ENCODE measurements at regions not wholly inside any gene's neighbourhood (a gene's known extent, or its start where the extent isn't known, plus 50 kb on each side); places are given as distances from the start of the nearest gene placed in this dataset.

DNA sequence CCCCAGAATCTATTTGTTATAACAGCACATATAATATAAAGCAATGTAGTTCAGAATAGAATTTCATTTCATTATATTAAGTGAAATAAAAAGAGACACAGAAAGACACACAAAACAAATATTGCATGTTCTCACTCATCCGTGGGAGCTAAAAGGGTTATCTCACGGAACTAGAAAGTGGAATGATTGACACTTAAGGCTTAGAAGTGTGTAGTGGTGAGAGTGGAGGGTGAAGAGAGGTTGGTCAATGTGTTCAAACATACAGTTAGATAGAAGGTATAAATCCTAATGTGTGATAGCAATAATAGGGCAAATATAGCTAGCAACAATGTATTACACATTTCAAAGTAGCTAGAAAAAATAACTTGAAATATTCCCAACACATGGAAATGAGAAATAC lies 1001.7 kb upstream of the TMPRSS15 start:
- DNase-seq, result no peak
- Histone ChIP-seq H3K36me3 (ENCODE audit: low read depth) (no peaks in the 10 kb centered on the region), H3K9me3 (no peaks in the 10 kb centered on the region), H3K4me1 (ENCODE audit: low read depth) (no peaks in the 10 kb centered on the region), H3K4me3 (no peak overlapping the region)
- ATAC-seq, result no peak
- TF ChIP-seq, protein P1, sequence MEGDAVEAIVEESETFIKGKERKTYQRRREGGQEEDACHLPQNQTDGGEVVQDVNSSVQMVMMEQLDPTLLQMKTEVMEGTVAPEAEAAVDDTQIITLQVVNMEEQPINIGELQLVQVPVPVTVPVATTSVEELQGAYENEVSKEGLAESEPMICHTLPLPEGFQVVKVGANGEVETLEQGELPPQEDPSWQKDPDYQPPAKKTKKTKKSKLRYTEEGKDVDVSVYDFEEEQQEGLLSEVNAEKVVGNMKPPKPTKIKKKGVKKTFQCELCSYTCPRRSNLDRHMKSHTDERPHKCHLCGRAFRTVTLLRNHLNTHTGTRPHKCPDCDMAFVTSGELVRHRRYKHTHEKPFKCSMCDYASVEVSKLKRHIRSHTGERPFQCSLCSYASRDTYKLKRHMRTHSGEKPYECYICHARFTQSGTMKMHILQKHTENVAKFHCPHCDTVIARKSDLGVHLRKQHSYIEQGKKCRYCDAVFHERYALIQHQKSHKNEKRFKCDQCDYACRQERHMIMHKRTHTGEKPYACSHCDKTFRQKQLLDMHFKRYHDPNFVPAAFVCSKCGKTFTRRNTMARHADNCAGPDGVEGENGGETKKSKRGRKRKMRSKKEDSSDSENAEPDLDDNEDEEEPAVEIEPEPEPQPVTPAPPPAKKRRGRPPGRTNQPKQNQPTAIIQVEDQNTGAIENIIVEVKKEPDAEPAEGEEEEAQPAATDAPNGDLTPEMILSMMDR (IDR thresholded peaks at IDR 0.05), result no peak
- intact Hi-C loops (cut with DNase I, micrococcal nuclease), result no loop called here

DNA sequence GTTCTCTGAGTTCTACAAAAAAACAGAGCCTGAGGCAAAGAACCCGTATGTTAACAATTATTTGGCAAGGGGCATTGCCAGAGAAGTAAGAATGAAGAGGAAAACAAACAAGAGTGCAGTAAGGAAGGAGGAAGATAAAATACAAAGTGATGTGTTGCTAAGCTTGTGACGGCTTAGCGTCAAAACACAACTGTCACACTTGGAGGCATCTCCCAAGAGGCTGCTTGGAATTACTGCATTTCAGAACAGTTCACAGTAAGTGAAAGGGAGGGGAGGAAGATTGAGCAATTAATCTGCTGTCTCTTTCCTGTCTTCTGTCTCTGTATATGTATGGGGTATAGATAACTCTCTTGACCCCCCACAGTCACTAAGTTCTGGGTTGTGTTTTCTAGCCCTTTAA lies 1017.0 kb upstream of the TMPRSS15 start:
- DNase-seq, result no peak
- H3K36me3 ChIP-seq (ENCODE audit: low read depth), result no peaks in the 10 kb centered on the region
- peaks cover 19% of the 10 kb centered on the region for H3K9me3 ChIP-seq
- ATAC-seq, result no peak
- no peak overlapping the region for H3K4me3 ChIP-seq
- no peaks in the 10 kb centered on the region for H3K4me1 ChIP-seq (ENCODE audit: low read depth)
- intact Hi-C loops (cut with DNase I, micrococcal nuclease), result no loop called here
- TF ChIP-seq, protein P1 (IDR thresholded peaks at IDR 0.05), result no peak

DNA sequence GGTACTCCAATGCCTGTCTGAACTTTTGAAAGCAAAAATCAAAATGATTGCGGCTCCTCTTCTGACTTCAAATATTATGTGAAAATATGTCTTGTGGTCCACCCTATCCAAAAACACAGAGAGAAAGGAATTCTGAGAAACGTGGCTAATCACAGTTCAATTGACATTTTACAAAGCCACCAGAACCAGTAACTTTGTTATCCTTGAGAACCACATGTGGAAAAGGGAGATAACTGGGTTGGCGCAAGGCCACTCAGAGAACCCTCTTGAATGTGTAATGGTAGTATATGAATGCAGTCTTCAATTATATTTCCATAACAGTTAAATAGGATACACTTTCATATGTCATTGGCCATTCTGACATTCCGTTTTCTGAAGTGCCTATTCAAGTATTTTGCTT lies 1030.0 kb upstream of the TMPRSS15 start:
- ATAC-seq, result no peak
- peaks cover 13% of the 10 kb centered on the region for H3K9me3 ChIP-seq
- H3K4me1 ChIP-seq (ENCODE audit: low read depth), result no peaks in the 10 kb centered on the region
- no peak overlapping the region for H3K4me3 ChIP-seq
- TF ChIP-seq, protein P1 (IDR thresholded peaks at IDR 0.05), result no peak
- H3K36me3 ChIP-seq (ENCODE audit: low read depth), result no peaks in the 10 kb centered on the region
- no peak for DNase-seq
- intact Hi-C loops (cut with DNase I, micrococcal nuclease), result no loop called here

DNA sequence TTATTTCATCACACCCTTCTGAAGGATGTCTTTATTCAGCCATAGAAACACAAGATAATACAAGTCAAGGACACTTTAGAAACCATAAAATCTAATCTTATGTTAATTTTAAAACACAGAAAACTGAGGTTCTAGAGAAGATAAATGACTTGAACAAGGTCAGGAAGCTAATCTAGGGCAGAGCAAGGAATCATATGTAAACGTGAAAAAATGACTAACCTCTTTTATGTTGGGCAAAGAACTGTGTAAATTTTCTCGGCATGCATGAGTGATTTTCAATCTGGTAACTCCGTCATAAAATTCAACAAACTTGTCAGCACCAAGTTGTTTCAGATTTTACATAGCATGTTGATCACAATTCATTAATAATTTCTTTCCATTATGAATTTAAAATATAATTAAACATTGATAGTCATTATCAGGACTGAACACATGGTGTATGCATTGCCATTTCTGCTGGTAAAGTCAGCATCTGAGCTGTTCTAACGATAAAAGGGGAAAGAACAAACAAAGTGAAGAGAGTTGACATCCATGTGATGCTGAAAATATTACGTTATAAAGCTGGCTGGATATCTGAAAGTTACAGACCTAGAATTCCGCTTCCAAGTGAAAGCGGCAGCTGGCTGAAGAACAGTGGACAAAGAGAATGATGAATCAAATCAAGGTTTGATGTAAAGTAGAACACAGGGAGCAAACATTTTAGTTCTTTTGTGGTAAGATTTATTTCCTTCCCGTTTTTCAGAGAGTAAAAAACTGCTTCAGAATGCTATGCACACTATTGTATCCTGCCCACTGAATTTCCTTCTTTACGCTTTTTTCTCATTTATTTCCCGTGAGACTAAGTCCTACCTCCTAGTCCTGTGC lies 1037.4 kb upstream of the TMPRSS15 start:
- no peak for DNase-seq
- intact Hi-C loops (cut with DNase I, micrococcal nuclease), result no loop called here
- Histone ChIP-seq H3K36me3 (ENCODE audit: low read depth) (no peaks in the 10 kb centered on the region), H3K9me3 (peaks cover 2% of the 10 kb centered on the region), H3K4me3 (no peak overlapping the region), H3K4me1 (ENCODE audit: low read depth) (no peaks in the 10 kb centered on the region)
- TF ChIP-seq, protein P1 (IDR thresholded peaks at IDR 0.05), result no peak
- no peak for ATAC-seq

DNA sequence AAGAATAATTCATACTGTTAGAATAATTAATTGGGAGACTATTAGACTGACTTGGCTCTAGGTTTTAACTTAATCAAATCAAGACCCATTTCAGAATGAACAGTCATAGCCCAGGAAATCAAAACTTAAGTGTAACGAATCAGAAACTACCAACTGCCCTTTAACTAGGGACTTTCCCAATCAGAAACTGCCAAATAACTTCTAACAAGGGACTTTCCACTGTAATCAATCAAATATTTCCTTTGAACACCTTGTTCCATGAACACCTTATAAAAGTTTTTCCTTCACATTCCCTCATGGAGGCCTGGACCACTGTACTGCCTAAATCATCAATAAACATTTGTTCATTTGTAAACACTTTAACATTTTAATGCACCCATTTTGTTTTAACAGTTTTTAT lies 1054.7 kb upstream of the TMPRSS15 start:
- DNase-seq, result no peak
- no peaks in the 10 kb centered on the region for H3K36me3 ChIP-seq (ENCODE audit: low read depth)
- no peaks in the 10 kb centered on the region for H3K4me1 ChIP-seq (ENCODE audit: low read depth)
- intact Hi-C loops (cut with DNase I, micrococcal nuclease), result no loop called here
- H3K4me3 ChIP-seq, result no peak overlapping the region
- ATAC-seq, result no peak
- TF ChIP-seq, protein P1 (IDR thresholded peaks at IDR 0.05), result no peak
- no peaks in the 10 kb centered on the region for H3K9me3 ChIP-seq
